OCI-LY3 (cell line): ENCODE measurements at regions not wholly inside any gene's neighbourhood (a gene's known extent, or its start where the extent isn't known, plus 50 kb on each side); places are given as distances from the start of the nearest gene placed in this dataset.

Source experiments
- EZH2phosphoT487 ChIP-seq: fragments of 200-600 bp; shearing (Covaris generic); IDR thresholded peaks from 2 replicates; pipeline ENCODE4 v1.6.1; 2018; ENCODE audit warnings: antibody characterized with exemption, mixed run types, low read depth
- TF ChIP-seq, protein P1 (sequence below): fragments of 200-600, 300-600 bp; sonication (generic); IDR thresholded peaks from 2 replicates; pipeline ENCODE4 v1.5.1; 2014; ENCODE audit warnings: antibody characterized with exemption, low read length, low read depth

GRCh38 chr18:43572163-43572562, 294.9 kb upstream of the SYT4 start:
- TF ChIP-seq, protein P1, sequence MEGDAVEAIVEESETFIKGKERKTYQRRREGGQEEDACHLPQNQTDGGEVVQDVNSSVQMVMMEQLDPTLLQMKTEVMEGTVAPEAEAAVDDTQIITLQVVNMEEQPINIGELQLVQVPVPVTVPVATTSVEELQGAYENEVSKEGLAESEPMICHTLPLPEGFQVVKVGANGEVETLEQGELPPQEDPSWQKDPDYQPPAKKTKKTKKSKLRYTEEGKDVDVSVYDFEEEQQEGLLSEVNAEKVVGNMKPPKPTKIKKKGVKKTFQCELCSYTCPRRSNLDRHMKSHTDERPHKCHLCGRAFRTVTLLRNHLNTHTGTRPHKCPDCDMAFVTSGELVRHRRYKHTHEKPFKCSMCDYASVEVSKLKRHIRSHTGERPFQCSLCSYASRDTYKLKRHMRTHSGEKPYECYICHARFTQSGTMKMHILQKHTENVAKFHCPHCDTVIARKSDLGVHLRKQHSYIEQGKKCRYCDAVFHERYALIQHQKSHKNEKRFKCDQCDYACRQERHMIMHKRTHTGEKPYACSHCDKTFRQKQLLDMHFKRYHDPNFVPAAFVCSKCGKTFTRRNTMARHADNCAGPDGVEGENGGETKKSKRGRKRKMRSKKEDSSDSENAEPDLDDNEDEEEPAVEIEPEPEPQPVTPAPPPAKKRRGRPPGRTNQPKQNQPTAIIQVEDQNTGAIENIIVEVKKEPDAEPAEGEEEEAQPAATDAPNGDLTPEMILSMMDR: no peak
- no peak for TF ChIP-seq EZH2phosphoT487
